ENCODE measurements at regions not wholly inside any gene's neighbourhood (a gene's known extent, or its start where the extent isn't known, plus 50 kb on each side); places are given as distances from the start of the nearest gene placed in this dataset.

DNA sequence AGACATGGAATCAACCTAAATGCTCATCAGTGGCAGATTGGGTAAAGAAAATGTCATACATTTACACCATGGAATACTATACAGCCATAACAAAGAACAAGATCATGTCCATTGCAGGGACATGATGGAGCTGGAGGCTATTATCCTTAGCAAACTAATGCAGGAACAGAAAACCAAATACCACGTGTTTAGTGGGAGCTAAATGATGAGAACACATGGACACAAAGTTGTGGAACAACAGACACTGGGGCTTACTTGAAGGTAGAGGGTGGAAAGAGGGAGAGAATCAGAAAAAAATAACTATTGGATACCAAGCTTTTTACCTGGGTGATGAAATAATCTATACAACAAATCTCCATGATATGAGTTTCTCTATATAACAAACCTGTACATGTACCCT, 701.3 kb downstream of the TBC1D32 start:
- TF ChIP-seq, protein P1, sequence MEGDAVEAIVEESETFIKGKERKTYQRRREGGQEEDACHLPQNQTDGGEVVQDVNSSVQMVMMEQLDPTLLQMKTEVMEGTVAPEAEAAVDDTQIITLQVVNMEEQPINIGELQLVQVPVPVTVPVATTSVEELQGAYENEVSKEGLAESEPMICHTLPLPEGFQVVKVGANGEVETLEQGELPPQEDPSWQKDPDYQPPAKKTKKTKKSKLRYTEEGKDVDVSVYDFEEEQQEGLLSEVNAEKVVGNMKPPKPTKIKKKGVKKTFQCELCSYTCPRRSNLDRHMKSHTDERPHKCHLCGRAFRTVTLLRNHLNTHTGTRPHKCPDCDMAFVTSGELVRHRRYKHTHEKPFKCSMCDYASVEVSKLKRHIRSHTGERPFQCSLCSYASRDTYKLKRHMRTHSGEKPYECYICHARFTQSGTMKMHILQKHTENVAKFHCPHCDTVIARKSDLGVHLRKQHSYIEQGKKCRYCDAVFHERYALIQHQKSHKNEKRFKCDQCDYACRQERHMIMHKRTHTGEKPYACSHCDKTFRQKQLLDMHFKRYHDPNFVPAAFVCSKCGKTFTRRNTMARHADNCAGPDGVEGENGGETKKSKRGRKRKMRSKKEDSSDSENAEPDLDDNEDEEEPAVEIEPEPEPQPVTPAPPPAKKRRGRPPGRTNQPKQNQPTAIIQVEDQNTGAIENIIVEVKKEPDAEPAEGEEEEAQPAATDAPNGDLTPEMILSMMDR (IDR thresholded peaks at IDR 0.05): no peak
- no peak for TF ChIP-seq POLR2A (IDR thresholded peaks at IDR 0.05)

All from body of pancreas (tissue), 4 donors.